Endodermal cell (in vitro differentiated cells): ENCODE measurements at regions not wholly inside any gene's neighbourhood (a gene's known extent, or its start where the extent isn't known, plus 50 kb on each side); places are given as distances from the start of the nearest gene placed in this dataset.
A peak's percentile ranks its signal among the peaks of the same experiment; 100 is the strongest.

Source experiments
- DNase-seq: peaks from one replicate; pipeline ENCODE4 v3.0.0-alpha.2; 2017
- H3K27ac ChIP-seq: 2 replicates; pipeline ENCODE4 v1.5.1; 2013; ENCODE audit warnings: mild to moderate bottlenecking, low read depth, low read length, moderate library complexity
- H3K27me3 ChIP-seq: 2 replicates; pipeline ENCODE4 v1.6.1; 2013; ENCODE audit warnings: mild to moderate bottlenecking, low read length, moderate library complexity; ENCODE audit not compliant: insufficient read depth, control insufficient read depth, poor library complexity, severe bottlenecking
- H3K36me3 ChIP-seq: 2 replicates; pipeline ENCODE4 v1.7.0; 2013; ENCODE audit warnings: mild to moderate bottlenecking, low read length, moderate library complexity; ENCODE audit not compliant: control insufficient read depth, insufficient read depth
- H3K4me1 ChIP-seq: one replicate; pipeline ENCODE4 v1.7.0; 2013; ENCODE audit warnings: low read length; ENCODE audit not compliant: control insufficient read depth, insufficient read depth
- H3K4me3 ChIP-seq: 2 replicates; pipeline ENCODE4 v1.5.1; 2013; ENCODE audit warnings: mild to moderate bottlenecking, low read length, moderate library complexity
- H3K9ac ChIP-seq: 2 replicates; pipeline ENCODE4 v1.6.1; 2013; ENCODE audit warnings: mild to moderate bottlenecking, low read length, moderate library complexity; ENCODE audit not compliant: poor library complexity, severe bottlenecking; ENCODE audit errors: extremely low read depth
- H3K9me3 ChIP-seq: 2 replicates; pipeline ENCODE4 v1.6.1; 2013; ENCODE audit warnings: mild to moderate bottlenecking, low read length, moderate library complexity; ENCODE audit not compliant: control insufficient read depth
- H3K27ac Mint-ChIP-seq: 2 replicates; pipeline ENCODE4 v1.8.0; 2020; ENCODE audit warnings: mixed read lengths
- H3K27me3 Mint-ChIP-seq: 2 replicates; pipeline ENCODE4 v1.8.0; 2021; ENCODE audit warnings: mild to moderate bottlenecking, mixed read lengths; ENCODE audit not compliant: insufficient read depth
- H3K36me3 Mint-ChIP-seq: 2 replicates; pipeline ENCODE4 v1.8.0; 2020; ENCODE audit warnings: low read depth, mixed read lengths
- H3K4me1 Mint-ChIP-seq: 2 replicates; pipeline ENCODE4 v1.8.0; 2020; ENCODE audit warnings: mixed read lengths
- H3K4me3 Mint-ChIP-seq: 2 replicates; pipeline ENCODE4 v1.8.0; 2020; ENCODE audit warnings: mild to moderate bottlenecking, moderate library complexity, mixed read lengths
- H3K9me3 Mint-ChIP-seq: 2 replicates; pipeline ENCODE4 v1.8.0; 2020; ENCODE audit warnings: mild to moderate bottlenecking, mixed read lengths
- CTCF ChIP-seq: fragments of 200-600 bp; sonication (generic); conservative IDR thresholded peaks from 2 replicates; pipeline ENCODE4 v1.5.0; 2021; ENCODE audit warnings: antibody characterized with exemption, mild to moderate bottlenecking
- WGBS, 2 experiments: methylation state at CpG; one replicate each; pipeline versions ENCODE4 v1.1.5 to v1.1.7; 2013; ENCODE audit warnings: missing lambda C conversion rate in 2 of 2, mixed read lengths in 1 of 2; ENCODE audit not compliant: insufficient coverage in 1 of 2, insufficient read length in 1 of 2; 5-methylcytosine and 5-hydroxymethylcytosine counted together

- H3K4me3 Mint-ChIP-seq, result no peak overlapping the region
- no peaks in the 10 kb centered on the region for H3K4me1 Mint-ChIP-seq
- Histone ChIP-seq H3K4me1 (no peaks in the 10 kb centered on the region), H3K27me3 (no peaks in the 10 kb centered on the region), H3K36me3 (no peaks in the 10 kb centered on the region), H3K9me3 (no peaks in the 10 kb centered on the region), H3K27ac (no peak overlapping the region), H3K4me3 (no peak overlapping the region), H3K9ac (no peak overlapping the region)
- TF ChIP-seq CTCF, result peak; percentile 70
- no peaks in the 10 kb centered on the region for H3K36me3 Mint-ChIP-seq
- no peak overlapping the region for H3K27ac Mint-ChIP-seq
- 83 to 100% methylated on average over 1 to 2 of the region's 2 CpGs for WGBS, 2 experiments
- H3K9me3 Mint-ChIP-seq, result no peaks in the 10 kb centered on the region
- H3K27me3 Mint-ChIP-seq, result no peaks in the 10 kb centered on the region
- DNase-seq, result no peak
Measured at GRCh38 chr4:125244848-125245450, 69.8 kb upstream of the FAT4 start.

GRCh38 chr4:125243789-125244397, 70.9 kb upstream of the FAT4 start:
- no peaks in the 10 kb centered on the region for H3K36me3 Mint-ChIP-seq
- H3K4me3 ChIP-seq, result no peak overlapping the region
- TF ChIP-seq CTCF, result no peak
- no peak for DNase-seq
- no peaks in the 10 kb centered on the region for H3K9me3 ChIP-seq
- WGBS, 2 experiments, result 74% methylated on average over 3 of the region's 3 CpGs; no CpG with 5 or more reads in 1 of the 2 experiments
- H3K4me1 Mint-ChIP-seq, result no peaks in the 10 kb centered on the region
- H3K4me1 ChIP-seq, result no peaks in the 10 kb centered on the region
- H3K27ac ChIP-seq, result no peak overlapping the region
- no peaks in the 10 kb centered on the region for H3K36me3 ChIP-seq
- H3K9ac ChIP-seq, result no peak overlapping the region
- no peaks in the 10 kb centered on the region for H3K9me3 Mint-ChIP-seq
- H3K27ac Mint-ChIP-seq, result no peak overlapping the region
- no peaks in the 10 kb centered on the region for H3K27me3 ChIP-seq
- no peak overlapping the region for H3K4me3 Mint-ChIP-seq
- no peaks in the 10 kb centered on the region for H3K27me3 Mint-ChIP-seq

- Mint-ChIP-seq H3K9me3 (no peaks in the 10 kb centered on the region), H3K4me1 (peaks cover 8% of the 10 kb centered on the region), H3K4me3 (no peak overlapping the region), H3K27ac (no peak overlapping the region), H3K27me3 (no peaks in the 10 kb centered on the region), H3K36me3 (no peaks in the 10 kb centered on the region)
- Histone ChIP-seq H3K36me3 (no peaks in the 10 kb centered on the region), H3K27me3 (no peaks in the 10 kb centered on the region), H3K9me3 (no peaks in the 10 kb centered on the region), H3K27ac (no peak overlapping the region), H3K9ac (no peak overlapping the region), H3K4me1 (peaks cover 8% of the 10 kb centered on the region), H3K4me3 (no peak overlapping the region)
- WGBS, 2 experiments, result 100% methylated on average over 2 of the region's 4 CpGs; no CpG with 5 or more reads in 1 of the 2 experiments
- TF ChIP-seq CTCF, result no peak
- no peak for DNase-seq
Measured at GRCh38 chr4:125235971-125236370, 78.8 kb upstream of the FAT4 start.
